ENCODE measurements at regions not wholly inside any gene's neighbourhood (a gene's known extent, or its start where the extent isn't known, plus 50 kb on each side); places are given as distances from the start of the nearest gene placed in this dataset.
A peak's percentile ranks its signal among the peaks of the same experiment; 100 is the strongest.

DNA sequence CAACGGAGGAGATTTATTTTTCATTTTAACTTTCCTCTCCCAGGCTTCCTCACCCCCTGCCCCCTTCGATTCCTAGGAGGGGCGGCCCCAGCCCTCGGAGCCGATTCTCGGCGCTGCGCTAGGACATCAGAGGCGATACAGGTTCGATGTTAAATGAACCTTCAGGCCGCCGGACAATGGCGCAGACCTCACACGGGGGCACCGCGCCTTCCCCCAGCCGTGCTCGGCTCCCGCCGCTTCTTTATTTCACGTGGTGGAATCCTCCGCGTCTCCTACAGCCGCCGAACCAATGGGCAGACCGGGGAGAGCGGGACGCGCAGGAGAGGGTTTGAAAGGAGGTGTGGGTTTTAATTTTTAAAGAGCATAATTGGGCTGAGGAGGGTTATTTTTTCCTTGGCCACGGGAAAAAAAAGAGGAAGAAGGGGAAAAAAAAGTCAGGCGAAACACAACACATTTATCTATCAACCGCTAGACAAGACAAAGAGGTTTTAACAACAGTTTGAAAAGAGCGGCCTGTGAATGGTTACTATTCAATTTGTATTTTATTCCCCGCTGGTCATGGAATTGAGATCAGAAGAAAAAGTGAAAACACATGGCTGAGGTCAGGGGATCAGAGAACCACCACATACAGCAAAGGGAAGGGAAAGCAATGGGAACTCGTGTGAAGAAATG, 126.8 kb downstream of the TMEM174 start:
- H3K4me3 ChIP-seq (ENCODE audit: low read depth, low read length), result no peak overlapping the region

DNA sequence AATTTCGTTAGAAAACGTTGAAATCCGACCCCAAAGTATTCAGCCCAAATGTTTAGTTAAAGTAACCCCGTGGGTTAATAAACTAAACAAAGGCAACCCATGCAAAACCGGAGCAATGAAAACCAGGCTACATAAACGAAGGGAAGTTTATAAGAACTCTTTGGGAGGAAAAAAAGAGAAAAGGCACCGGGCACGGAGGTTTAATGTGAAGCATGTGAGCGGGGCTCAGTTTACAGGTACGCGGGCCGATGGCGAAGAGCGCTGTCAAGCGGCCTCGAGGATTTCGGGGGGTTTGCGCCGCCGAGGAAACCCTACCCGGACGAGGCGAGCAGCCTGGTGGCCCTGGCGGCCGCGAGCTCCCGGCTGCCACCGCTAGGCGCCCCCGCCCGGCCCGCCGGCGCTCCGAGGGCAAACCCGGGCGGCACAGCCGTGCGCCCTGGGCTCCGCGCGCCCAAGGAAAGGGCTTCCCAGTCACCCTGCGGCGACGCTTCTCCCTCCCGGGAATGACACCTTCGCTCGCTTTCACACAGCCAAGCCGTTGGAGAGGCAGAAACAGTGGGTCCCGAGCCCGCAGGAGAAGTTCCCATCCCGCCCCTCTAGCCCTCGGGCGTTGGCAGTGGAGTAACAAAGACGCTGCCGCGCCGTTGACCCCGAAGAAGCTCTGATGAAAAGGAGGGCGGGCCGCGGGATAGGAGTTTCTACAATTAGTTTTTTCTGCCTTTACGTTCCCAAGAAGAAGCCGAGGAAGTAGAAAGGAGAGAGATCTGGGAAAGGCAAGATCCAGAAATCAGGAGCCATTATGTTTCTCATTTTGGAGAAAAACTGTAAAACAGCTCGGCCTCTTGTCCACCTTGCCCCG, 126.0 kb downstream of the TMEM174 start:
- TF ChIP-seq, protein P1, sequence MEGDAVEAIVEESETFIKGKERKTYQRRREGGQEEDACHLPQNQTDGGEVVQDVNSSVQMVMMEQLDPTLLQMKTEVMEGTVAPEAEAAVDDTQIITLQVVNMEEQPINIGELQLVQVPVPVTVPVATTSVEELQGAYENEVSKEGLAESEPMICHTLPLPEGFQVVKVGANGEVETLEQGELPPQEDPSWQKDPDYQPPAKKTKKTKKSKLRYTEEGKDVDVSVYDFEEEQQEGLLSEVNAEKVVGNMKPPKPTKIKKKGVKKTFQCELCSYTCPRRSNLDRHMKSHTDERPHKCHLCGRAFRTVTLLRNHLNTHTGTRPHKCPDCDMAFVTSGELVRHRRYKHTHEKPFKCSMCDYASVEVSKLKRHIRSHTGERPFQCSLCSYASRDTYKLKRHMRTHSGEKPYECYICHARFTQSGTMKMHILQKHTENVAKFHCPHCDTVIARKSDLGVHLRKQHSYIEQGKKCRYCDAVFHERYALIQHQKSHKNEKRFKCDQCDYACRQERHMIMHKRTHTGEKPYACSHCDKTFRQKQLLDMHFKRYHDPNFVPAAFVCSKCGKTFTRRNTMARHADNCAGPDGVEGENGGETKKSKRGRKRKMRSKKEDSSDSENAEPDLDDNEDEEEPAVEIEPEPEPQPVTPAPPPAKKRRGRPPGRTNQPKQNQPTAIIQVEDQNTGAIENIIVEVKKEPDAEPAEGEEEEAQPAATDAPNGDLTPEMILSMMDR (IDR thresholded peaks at IDR 0.05; ENCODE audit: borderline replicate concordance, insufficient read depth, low read depth, low read length), result peak; percentile 16; the same call in 1 of the 2 replicates
- H3K4me3 ChIP-seq (ENCODE audit: low read depth, low read length), result no peak overlapping the region

More for the DNA sequence above, 126.8 kb downstream of the TMEM174 start:
- TF ChIP-seq, protein P1 (IDR thresholded peaks at IDR 0.05; ENCODE audit: borderline replicate concordance, insufficient read depth, low read depth, low read length), result no peak

DNA sequence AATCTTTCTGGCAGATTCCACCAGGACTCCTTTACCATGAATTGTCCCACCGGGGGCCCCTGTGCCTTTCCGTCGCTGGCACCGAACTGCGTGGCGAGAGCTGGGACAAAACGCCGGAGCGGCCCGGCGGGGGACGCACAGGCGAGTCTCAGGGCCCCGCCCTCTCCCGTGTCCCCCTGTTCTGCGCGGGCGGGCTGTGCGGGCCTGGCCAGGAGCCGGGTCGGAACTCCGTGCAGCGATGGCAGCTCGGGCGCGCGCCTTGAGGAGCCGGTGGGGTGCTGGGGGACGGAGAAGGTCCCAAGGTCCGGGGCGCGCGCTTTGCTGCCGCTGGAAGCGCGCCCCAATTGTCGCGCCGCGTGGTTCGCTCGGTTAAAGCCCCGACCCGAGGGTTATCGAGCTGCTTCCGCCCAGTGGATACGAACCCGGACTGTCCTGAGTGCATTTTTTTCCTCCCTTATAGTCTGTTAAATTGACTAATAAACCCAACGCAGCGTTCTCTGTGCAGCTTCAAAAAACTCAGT, 125.3 kb downstream of the TMEM174 start:
- TF ChIP-seq, protein P1 (IDR thresholded peaks at IDR 0.05; ENCODE audit: borderline replicate concordance, insufficient read depth, low read depth, low read length), result no peak
- no peak overlapping the region for H3K4me3 ChIP-seq (ENCODE audit: low read depth, low read length)

DNA sequence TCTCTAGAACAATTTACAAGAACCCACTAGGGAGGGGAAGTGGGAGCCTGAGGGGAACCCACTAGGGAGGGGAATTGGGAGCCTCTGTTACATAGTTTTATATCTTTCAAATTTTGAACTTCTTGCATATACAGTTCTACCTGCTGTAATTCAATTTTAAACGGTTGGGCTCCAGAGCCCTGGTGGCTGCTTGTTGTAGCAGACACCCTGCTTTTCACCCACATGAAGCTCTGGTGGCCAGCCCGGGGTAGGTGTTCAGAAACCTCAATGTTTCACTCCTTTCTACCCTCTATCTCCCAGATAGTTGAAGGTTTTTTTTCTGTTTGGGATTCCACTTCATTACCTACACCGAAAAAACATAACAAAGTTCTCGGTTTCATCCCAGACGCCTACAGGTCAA, 124.4 kb downstream of the TMEM174 start:
- no peak overlapping the region for H3K4me3 ChIP-seq (ENCODE audit: low read depth, low read length)
- TF ChIP-seq, protein P1 (IDR thresholded peaks at IDR 0.05; ENCODE audit: borderline replicate concordance, insufficient read depth, low read depth, low read length), result no peak

DNA sequence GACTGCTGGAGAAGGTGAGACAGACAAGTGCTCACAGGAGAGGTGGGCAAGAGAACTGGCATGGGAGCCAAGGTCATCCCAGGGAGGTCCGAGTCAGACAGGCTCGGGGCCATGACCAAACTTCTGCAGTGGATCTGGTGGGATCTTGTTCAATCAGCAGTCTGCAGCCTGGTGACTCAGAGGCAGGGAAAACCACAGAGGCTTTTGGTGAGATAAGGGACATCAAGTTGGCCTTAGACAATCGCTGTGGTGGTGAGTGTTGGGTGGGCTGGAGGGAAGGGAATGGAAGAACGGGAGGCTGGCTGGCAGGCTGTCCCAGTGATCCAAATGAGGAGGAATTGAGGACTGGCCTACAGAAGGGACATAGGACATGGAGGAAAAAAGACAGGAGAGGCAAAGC, 123.8 kb downstream of the TMEM174 start:
- TF ChIP-seq, protein P1 (IDR thresholded peaks at IDR 0.05; ENCODE audit: borderline replicate concordance, insufficient read depth, low read depth, low read length), result no peak

DNA sequence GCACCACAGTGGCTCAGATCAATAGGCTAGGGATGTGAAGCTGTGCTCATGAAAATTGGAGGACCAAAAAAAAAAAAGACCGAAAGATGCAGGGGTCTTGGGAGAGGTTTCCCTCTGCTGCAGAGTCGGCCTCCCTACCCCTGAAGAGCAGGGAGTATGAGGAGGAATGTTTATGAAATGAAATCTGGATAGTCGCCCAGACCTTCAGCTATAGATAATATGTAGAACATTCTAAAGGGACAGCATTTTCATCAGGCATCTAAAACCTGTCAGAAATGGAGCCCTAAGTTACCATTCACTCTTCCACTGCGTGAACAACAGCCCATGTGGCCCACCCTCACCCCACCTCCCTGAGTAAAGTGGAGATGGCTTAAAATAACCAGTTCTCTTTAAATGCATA, 122.9 kb downstream of the TMEM174 start:
- no peak overlapping the region for H3K4me3 ChIP-seq (ENCODE audit: low read depth, low read length)
- TF ChIP-seq, protein P1 (IDR thresholded peaks at IDR 0.05; ENCODE audit: borderline replicate concordance, insufficient read depth, low read depth, low read length), result no peak

More for the DNA sequence above, 123.8 kb downstream of the TMEM174 start:
- no peak overlapping the region for H3K4me3 ChIP-seq (ENCODE audit: low read depth, low read length)
